NCI-H128 (cell line): ENCODE measurements at regions not wholly inside any gene's neighbourhood (a gene's known extent, or its start where the extent isn't known, plus 50 kb on each side); places are given as distances from the start of the nearest gene placed in this dataset.
"Not testable (repeated sequence)": the region's sequence is repeated elsewhere in the genome, so short reads cannot be mapped to it uniquely, and the experiment has no call there.

Experiments used
- DNase-seq: peaks from one replicate; lab custom pipeline; 2025; ENCODE audit not compliant: unreplicated experiment; lab: John Stamatoyannopoulos, UW

GRCh38 chr1:169044971-169045370, 61.5 kb upstream of the ATP1B1 start:
- no peak for DNase-seq

- no peak for DNase-seq
These were observed 59.8 kb upstream of the ATP1B1 start for GRCh38 chr1:169046671-169047070.

GRCh38 chr1:169047074-169047473, 59.4 kb upstream of the ATP1B1 start:
- DNase-seq = no peak

- no peak for DNase-seq
These were observed 58.4 kb upstream of the ATP1B1 start for GRCh38 chr1:169048043-169048442.

GRCh38 chr1:169049258-169049938, 57.1 kb upstream of the ATP1B1 start:
- no peak for DNase-seq

- DNase-seq = no peak
These were observed 55.3 kb upstream of the ATP1B1 start for GRCh38 chr1:169051171-169051570.

GRCh38 chr1:169052171-169052570, 54.3 kb upstream of the ATP1B1 start:
- DNase-seq = not testable (repeated sequence)

- no peak for DNase-seq
These were observed 53.8 kb upstream of the ATP1B1 start for GRCh38 chr1:169052727-169053126.

GRCh38 chr1:169053196-169053595, 53.3 kb upstream of the ATP1B1 start:
- no peak for DNase-seq
